Endodermal cell (in vitro differentiated cells): ENCODE measurements at regions not wholly inside any gene's neighbourhood (a gene's known extent, or its start where the extent isn't known, plus 50 kb on each side); places are given as distances from the start of the nearest gene placed in this dataset.

Experiments
- DNase-seq: peaks from one replicate; pipeline ENCODE4 v3.0.0-alpha.2; 2017
- H3K27ac ChIP-seq: 2 replicates; pipeline ENCODE4 v1.5.1; 2013; ENCODE audit warnings: mild to moderate bottlenecking, low read depth, low read length, moderate library complexity
- H3K27me3 ChIP-seq: 2 replicates; pipeline ENCODE4 v1.6.1; 2013; ENCODE audit warnings: mild to moderate bottlenecking, low read length, moderate library complexity; ENCODE audit not compliant: insufficient read depth, control insufficient read depth, poor library complexity, severe bottlenecking
- H3K36me3 ChIP-seq: 2 replicates; pipeline ENCODE4 v1.7.0; 2013; ENCODE audit warnings: mild to moderate bottlenecking, low read length, moderate library complexity; ENCODE audit not compliant: control insufficient read depth, insufficient read depth
- H3K4me1 ChIP-seq: one replicate; pipeline ENCODE4 v1.7.0; 2013; ENCODE audit warnings: low read length; ENCODE audit not compliant: control insufficient read depth, insufficient read depth
- H3K4me3 ChIP-seq: 2 replicates; pipeline ENCODE4 v1.5.1; 2013; ENCODE audit warnings: mild to moderate bottlenecking, low read length, moderate library complexity
- H3K9ac ChIP-seq: 2 replicates; pipeline ENCODE4 v1.6.1; 2013; ENCODE audit warnings: mild to moderate bottlenecking, low read length, moderate library complexity; ENCODE audit not compliant: poor library complexity, severe bottlenecking; ENCODE audit errors: extremely low read depth
- H3K9me3 ChIP-seq: 2 replicates; pipeline ENCODE4 v1.6.1; 2013; ENCODE audit warnings: mild to moderate bottlenecking, low read length, moderate library complexity; ENCODE audit not compliant: control insufficient read depth
- H3K27ac Mint-ChIP-seq: 2 replicates; pipeline ENCODE4 v1.8.0; 2020; ENCODE audit warnings: mixed read lengths
- H3K27me3 Mint-ChIP-seq: 2 replicates; pipeline ENCODE4 v1.8.0; 2021; ENCODE audit warnings: mild to moderate bottlenecking, mixed read lengths; ENCODE audit not compliant: insufficient read depth
- H3K36me3 Mint-ChIP-seq: 2 replicates; pipeline ENCODE4 v1.8.0; 2020; ENCODE audit warnings: low read depth, mixed read lengths
- H3K4me1 Mint-ChIP-seq: 2 replicates; pipeline ENCODE4 v1.8.0; 2020; ENCODE audit warnings: mixed read lengths
- H3K4me3 Mint-ChIP-seq: 2 replicates; pipeline ENCODE4 v1.8.0; 2020; ENCODE audit warnings: mild to moderate bottlenecking, moderate library complexity, mixed read lengths
- H3K9me3 Mint-ChIP-seq: 2 replicates; pipeline ENCODE4 v1.8.0; 2020; ENCODE audit warnings: mild to moderate bottlenecking, mixed read lengths
- CTCF ChIP-seq: fragments of 200-600 bp; sonication (generic); conservative IDR thresholded peaks from 2 replicates; pipeline ENCODE4 v1.5.0; 2021; ENCODE audit warnings: antibody characterized with exemption, mild to moderate bottlenecking
- WGBS, 2 experiments: methylation state at CpG; one replicate each; pipeline versions ENCODE4 v1.1.5 to v1.1.7; 2013; ENCODE audit warnings: missing lambda C conversion rate in 2 of 2, mixed read lengths in 1 of 2; ENCODE audit not compliant: insufficient coverage in 1 of 2, insufficient read length in 1 of 2; 5-methylcytosine and 5-hydroxymethylcytosine counted together

DNA sequence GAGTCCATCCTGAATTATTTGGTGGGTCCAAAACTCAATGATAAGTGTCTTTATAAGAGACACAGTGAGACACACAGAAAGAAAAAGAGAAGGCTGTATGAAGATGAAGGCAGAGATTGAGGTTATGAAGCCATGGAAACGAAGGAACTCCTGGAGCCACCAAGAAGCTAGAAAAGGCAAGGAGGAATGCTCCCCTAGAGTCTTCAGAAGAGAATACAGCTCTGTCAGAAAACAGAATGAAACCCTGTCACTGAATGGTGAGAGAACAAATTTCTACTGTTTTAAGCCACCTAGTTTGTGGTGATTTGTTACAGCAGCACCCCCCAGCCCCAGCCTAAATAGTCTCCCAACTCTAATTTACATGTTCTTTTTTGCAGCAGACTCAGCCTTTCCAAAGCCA is 635.1 kb downstream of the EPHA7 start:
- H3K9me3 Mint-ChIP-seq, result no peaks in the 10 kb centered on the region
- WGBS, 2 experiments, result 71 to 86% methylated on average over 1 of the region's 1 CpG
- TF ChIP-seq CTCF, result peak; percentile 51

DNA sequence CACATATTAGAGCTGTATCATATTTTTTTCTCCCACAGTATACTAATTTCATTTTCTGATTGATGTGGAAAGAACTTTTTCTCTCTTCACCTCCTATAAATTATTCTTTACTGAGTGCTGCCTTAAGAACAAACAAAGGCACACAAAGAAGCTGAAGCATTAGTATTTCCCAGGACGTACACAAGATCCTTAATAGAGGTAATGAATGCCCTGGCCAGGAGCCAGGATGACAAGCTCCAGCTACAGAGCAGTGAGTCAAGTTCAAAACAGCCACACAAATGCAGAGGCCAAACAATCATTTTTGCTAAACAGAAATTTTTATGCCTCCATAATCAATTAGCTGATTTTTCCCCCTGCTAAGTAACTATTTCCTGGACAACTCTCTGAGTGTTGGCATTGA is 639.6 kb downstream of the EPHA7 start:
- H3K9me3 ChIP-seq, result no peaks in the 10 kb centered on the region
- 67 to 89% methylated on average over 1 of the region's 1 CpG for WGBS, 2 experiments
- H3K27ac Mint-ChIP-seq, result no peak overlapping the region

More for the DNA sequence above, 635.1 kb downstream of the EPHA7 start:
- no peak overlapping the region for H3K4me3 ChIP-seq
- no peaks in the 10 kb centered on the region for H3K36me3 ChIP-seq
- DNase-seq, result no peak
- H3K27me3 ChIP-seq, result no peaks in the 10 kb centered on the region
- Mint-ChIP-seq H3K4me1 (no peaks in the 10 kb centered on the region), H3K4me3 (no peak overlapping the region), H3K27ac (no peak overlapping the region), H3K27me3 (no peaks in the 10 kb centered on the region), H3K36me3 (no peaks in the 10 kb centered on the region)
- H3K9ac ChIP-seq, result no peak overlapping the region
- no peaks in the 10 kb centered on the region for H3K9me3 ChIP-seq
- H3K4me1 ChIP-seq, result no peaks in the 10 kb centered on the region
- H3K27ac ChIP-seq, result no peak overlapping the region

GRCh38 chr6:92777146-92777740 is 642.1 kb downstream of the EPHA7 start:
- H3K27ac ChIP-seq, result no peak overlapping the region
- DNase-seq, result no peak
- H3K4me3 ChIP-seq, result no peak overlapping the region
- 55 to 67% methylated on average over 1 of the region's 1 CpG for WGBS, 2 experiments
- H3K36me3 Mint-ChIP-seq, result no peaks in the 10 kb centered on the region
- no peaks in the 10 kb centered on the region for H3K36me3 ChIP-seq
- H3K4me3 Mint-ChIP-seq, result no peak overlapping the region
- no peaks in the 10 kb centered on the region for H3K4me1 Mint-ChIP-seq
- H3K9me3 Mint-ChIP-seq, result no peaks in the 10 kb centered on the region
- no peaks in the 10 kb centered on the region for H3K9me3 ChIP-seq
- no peaks in the 10 kb centered on the region for H3K4me1 ChIP-seq
- peaks cover 8% of the 10 kb centered on the region for H3K27me3 ChIP-seq
- no peak overlapping the region for H3K27ac Mint-ChIP-seq
- no peak overlapping the region for H3K9ac ChIP-seq
- peak; percentile 83 for TF ChIP-seq CTCF
- H3K27me3 Mint-ChIP-seq, result peaks cover 7% of the 10 kb centered on the region

More for the DNA sequence above, 639.6 kb downstream of the EPHA7 start:
- Histone ChIP-seq H3K4me1 (no peaks in the 10 kb centered on the region), H3K27ac (no peak overlapping the region), H3K4me3 (no peak overlapping the region), H3K9ac (no peak overlapping the region), H3K36me3 (no peaks in the 10 kb centered on the region), H3K27me3 (no peaks in the 10 kb centered on the region)
- Mint-ChIP-seq H3K36me3 (no peaks in the 10 kb centered on the region), H3K9me3 (no peaks in the 10 kb centered on the region), H3K4me3 (no peak overlapping the region), H3K27me3 (no peaks in the 10 kb centered on the region), H3K4me1 (no peaks in the 10 kb centered on the region)
- TF ChIP-seq CTCF, result no peak
- no peak for DNase-seq
